ENCODE measurements at regions not wholly inside any gene's neighbourhood (a gene's known extent, or its start where the extent isn't known, plus 50 kb on each side); places are given as distances from the start of the nearest gene placed in this dataset.

GRCh38 chr10:107480781-107481180 is 316.3 kb upstream of the SORCS1 start:
- no peak for DNase-seq
- Histone ChIP-seq H3K27ac (no peak overlapping the region), H3K27me3 (no peaks in the 10 kb centered on the region), H3K4me3 (no peak overlapping the region), H3K4me1 (no peaks in the 10 kb centered on the region), H3K9me3 (no peaks in the 10 kb centered on the region), H3K36me3 (no peaks in the 10 kb centered on the region)
- TF ChIP-seq POLR2A (IDR thresholded peaks at IDR 0.05) (no peak), POLR2AphosphoS5 (IDR thresholded peaks at IDR 0.05) (no peak), CTCF (IDR thresholded peaks at IDR 0.05) (no peak), EP300 (IDR thresholded peaks at IDR 0.05) (no peak)
- intact Hi-C loops (cut with DNase I): no loop called here

- no peak for DNase-seq
- TF ChIP-seq POLR2A (IDR thresholded peaks at IDR 0.05) (no peak), EP300 (IDR thresholded peaks at IDR 0.05) (no peak), CTCF (IDR thresholded peaks at IDR 0.05) (no peak), POLR2AphosphoS5 (IDR thresholded peaks at IDR 0.05) (no peak)
- no peak overlapping the region for H3K4me3 ChIP-seq
- no peaks in the 10 kb centered on the region for H3K9me3 ChIP-seq
- H3K36me3 ChIP-seq: no peaks in the 10 kb centered on the region
- H3K27ac ChIP-seq: no peak overlapping the region
- no peaks in the 10 kb centered on the region for H3K27me3 ChIP-seq
- intact Hi-C loops (cut with DNase I): no loop called here
- no peaks in the 10 kb centered on the region for H3K4me1 ChIP-seq
These were observed 312.8 kb upstream of the SORCS1 start for GRCh38 chr10:107477266-107477665.

- TF ChIP-seq EP300 (IDR thresholded peaks at IDR 0.05) (no peak), CTCF (IDR thresholded peaks at IDR 0.05) (no peak), POLR2AphosphoS5 (IDR thresholded peaks at IDR 0.05) (no peak), POLR2A (IDR thresholded peaks at IDR 0.05) (no peak)
- intact Hi-C loops (cut with DNase I): no loop called here
- no peaks in the 10 kb centered on the region for H3K36me3 ChIP-seq
- 87 to 94% methylated on average over 2 of the region's 2 CpGs for WGBS, 2 donors
- H3K4me1 ChIP-seq: no peaks in the 10 kb centered on the region
- no peaks in the 10 kb centered on the region for H3K27me3 ChIP-seq
- no peak for DNase-seq
- H3K27ac ChIP-seq: no peak overlapping the region
- H3K4me3 ChIP-seq: no peak overlapping the region
- H3K9me3 ChIP-seq: no peaks in the 10 kb centered on the region
These were observed 311.9 kb upstream of the SORCS1 start for GRCh38 chr10:107476408-107476807.

- no peak overlapping the region for H3K27ac ChIP-seq
- no peak for DNase-seq
- no peak overlapping the region for H3K4me3 ChIP-seq
- no peaks in the 10 kb centered on the region for H3K36me3 ChIP-seq
- WGBS, 2 donors: 87 to 89% methylated on average over 1 of the region's 1 CpG
- H3K9me3 ChIP-seq: no peaks in the 10 kb centered on the region
- H3K4me1 ChIP-seq: no peaks in the 10 kb centered on the region
- TF ChIP-seq POLR2AphosphoS5 (IDR thresholded peaks at IDR 0.05): no peak
- no peak for TF ChIP-seq POLR2A (IDR thresholded peaks at IDR 0.05)
- no peak for TF ChIP-seq CTCF (IDR thresholded peaks at IDR 0.05)
- TF ChIP-seq EP300 (IDR thresholded peaks at IDR 0.05): no peak
- no peaks in the 10 kb centered on the region for H3K27me3 ChIP-seq
- intact Hi-C loops (cut with DNase I): no loop called here
These were observed 310.1 kb upstream of the SORCS1 start for GRCh38 chr10:107474650-107475049.

- no peak overlapping the region for H3K27ac ChIP-seq
- no peaks in the 10 kb centered on the region for H3K27me3 ChIP-seq
- DNase-seq: no peak
- no peak for TF ChIP-seq POLR2AphosphoS5 (IDR thresholded peaks at IDR 0.05)
- no peak for TF ChIP-seq POLR2A (IDR thresholded peaks at IDR 0.05)
- no peak for TF ChIP-seq CTCF (IDR thresholded peaks at IDR 0.05)
- no peak overlapping the region for H3K4me3 ChIP-seq
- WGBS, 2 donors: 75 to 79% methylated on average over 2 of the region's 2 CpGs
- no peaks in the 10 kb centered on the region for H3K9me3 ChIP-seq
- no peaks in the 10 kb centered on the region for H3K36me3 ChIP-seq
- H3K4me1 ChIP-seq: no peaks in the 10 kb centered on the region
- intact Hi-C loops (cut with DNase I): no loop called here
These were observed 308.7 kb upstream of the SORCS1 start for GRCh38 chr10:107473225-107473624.
